ENCODE measurements at regions not wholly inside any gene's neighbourhood (a gene's known extent, or its start where the extent isn't known, plus 50 kb on each side); places are given as distances from the start of the nearest gene placed in this dataset.

DNA sequence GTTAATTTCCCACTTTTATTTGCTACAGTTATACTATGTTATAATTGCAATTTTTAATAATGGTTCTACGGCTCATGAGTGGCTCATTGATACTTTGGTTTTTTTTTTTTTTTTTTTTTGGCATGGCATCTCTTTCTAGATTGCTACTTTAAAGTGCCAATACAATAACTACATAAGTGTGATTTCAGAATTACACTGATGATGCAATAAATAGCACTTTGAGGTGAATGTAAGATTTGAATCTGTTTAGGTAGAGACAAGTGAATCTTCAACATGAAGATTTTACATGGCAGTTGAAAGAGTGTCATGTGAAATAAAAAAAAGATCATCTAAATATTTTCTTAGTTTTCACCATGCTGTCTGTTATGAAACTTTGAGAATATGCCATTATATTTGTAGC lies 75.7 kb downstream of the KBTBD8 start:
- no peak overlapping the region for H2AK9ac ChIP-seq (replicated peaks; ENCODE audit: low read depth, low read length, poor library complexity)
- ATAC-seq (ENCODE audit: low read depth), result no peak
- in situ Hi-C loops (cut with MboI; ENCODE audit: low sequenced_read_pairs) (no loop called here), dilution Hi-C loops (cut with HindIII; ENCODE audit: low sequenced_read_pairs, unreplicated experiment) (no loop called here), intact Hi-C loops (cut with micrococcal nuclease) (no loop called here)
- DNase-seq, result no peak
- H3K9ac ChIP-seq (ENCODE audit: low read depth, low read length), result no peak overlapping the region
- no peaks in the 10 kb centered on the region for H3K9me1 ChIP-seq (ENCODE audit: insufficient read depth, low read length)
- ChIA-PET POLR2A (ENCODE audit: unreplicated experiment) (no interaction called here), CTCF (interaction anchor here (0.8 kb wide), 1 partner anchor 9 kb away, joined by 3 read pairs; no protein-coding TSS in a partner anchor)
- H3K56ac ChIP-seq (ENCODE audit: extremely low read depth, insufficient read depth, low read length), result no peak overlapping the region
- H3K36me3 ChIP-seq (ENCODE audit: control insufficient read depth, insufficient read depth, low read length), result no peaks in the 10 kb centered on the region
- H3K23ac ChIP-seq (ENCODE audit: low read depth, low read length), result no peak overlapping the region
- H2BK15ac ChIP-seq (ENCODE audit: low read depth, low read length), result no peak overlapping the region
- no peak overlapping the region for H3K14ac ChIP-seq (replicated peaks; ENCODE audit: low read depth, low read length)
- H3K9me3 ChIP-seq (ENCODE audit: control insufficient read depth, insufficient read depth, low read length), result no peaks in the 10 kb centered on the region
- no peaks in the 10 kb centered on the region for H3K4me1 ChIP-seq (ENCODE audit: control insufficient read depth, insufficient read depth, low read length)
- WGBS, 2 experiments (ENCODE audit: extremely low coverage in 2 of 2, insufficient read length in 1 of 2), result no CpG with 5 or more reads among the region's 1 CpG
- H3K4ac ChIP-seq (ENCODE audit: low read depth, low read length), result no peak overlapping the region
- H3K27me3 ChIP-seq (ENCODE audit: control insufficient read depth, insufficient read depth, low read length), result no peaks in the 10 kb centered on the region; the same call in 1 of the 2 replicates
- no peak overlapping the region for H3K4me3 ChIP-seq (ENCODE audit: insufficient read depth, low read depth, low read length)
- no TSS peak for BruUV-seq (replicated peaks)
- no peaks in the 10 kb centered on the region for H4K20me1 ChIP-seq (ENCODE audit: insufficient read depth, low read length)
- no peak overlapping the region for H4K91ac ChIP-seq (ENCODE audit: insufficient read depth, low read depth, low read length)
- H2AFZ ChIP-seq (replicated peaks; ENCODE audit: low read length, poor library complexity), result no peak overlapping the region
- no peak overlapping the region for H2BK20ac ChIP-seq (ENCODE audit: low read depth, low read length)
- no peak overlapping the region for H2BK5ac ChIP-seq (ENCODE audit: low read depth, low read length, poor library complexity, severe bottlenecking)
- no peak overlapping the region for H3K18ac ChIP-seq (ENCODE audit: low read depth, low read length)
- TF ChIP-seq CEBPB (IDR thresholded peaks at IDR 0.05; ENCODE audit: low read depth, low read length) (peak; percentile 58; the same call in 1 of the 2 replicates), SMC3 (IDR thresholded peaks at IDR 0.05; ENCODE audit: low read depth, low read length) (no peak)
- no peak overlapping the region for H4K5ac ChIP-seq (ENCODE audit: low read depth, low read length)
- no peak overlapping the region for H2AK5ac ChIP-seq (ENCODE audit: low read depth, low read length)
- no peaks in the 10 kb centered on the region for H3K79me1 ChIP-seq (ENCODE audit: low read depth in 1 of 2, low read length in 2 of 2)
- no peak overlapping the region for H2BK120ac ChIP-seq (ENCODE audit: low read depth, low read length)
- H3K4me2 ChIP-seq (ENCODE audit: low read depth, low read length), result no peak overlapping the region
- no peak overlapping the region for H3K27ac ChIP-seq (ENCODE audit: insufficient read depth, low read length)
- no peak overlapping the region for H4K8ac ChIP-seq (ENCODE audit: low read depth in 2 of 2, low read length in 2 of 2)
